Testis (tissue), 2 donors: ENCODE measurements at regions not wholly inside any gene's neighbourhood (a gene's known extent, or its start where the extent isn't known, plus 50 kb on each side); places are given as distances from the start of the nearest gene placed in this dataset.
"Not testable (repeated sequence)": the region's sequence is repeated elsewhere in the genome, so short reads cannot be mapped to it uniquely, and the experiment has no call there.

ENCODE experiments used
- POLR2A ChIP-seq: fragments of 450-650 bp; IDR thresholded peaks from one replicate; pipeline ENCODE4 v1.6.1; 2017; ENCODE audit warnings: antibody characterized with exemption, mild to moderate bottlenecking, moderate library complexity
- TF ChIP-seq, protein P1 (sequence below), 3 experiments: fragments of 450-650 bp in 2 of 3; fragments of 200-600 bp in 1 of 3; sonication (generic) in 1 of 3; IDR thresholded peaks; one replicate each; pipeline ENCODE4 v1.5.1; 2016 to 2019; ENCODE audit warnings: antibody characterized with exemption in 3 of 3, mild to moderate bottlenecking in 2 of 3, moderate library complexity in 1 of 3

DNA sequence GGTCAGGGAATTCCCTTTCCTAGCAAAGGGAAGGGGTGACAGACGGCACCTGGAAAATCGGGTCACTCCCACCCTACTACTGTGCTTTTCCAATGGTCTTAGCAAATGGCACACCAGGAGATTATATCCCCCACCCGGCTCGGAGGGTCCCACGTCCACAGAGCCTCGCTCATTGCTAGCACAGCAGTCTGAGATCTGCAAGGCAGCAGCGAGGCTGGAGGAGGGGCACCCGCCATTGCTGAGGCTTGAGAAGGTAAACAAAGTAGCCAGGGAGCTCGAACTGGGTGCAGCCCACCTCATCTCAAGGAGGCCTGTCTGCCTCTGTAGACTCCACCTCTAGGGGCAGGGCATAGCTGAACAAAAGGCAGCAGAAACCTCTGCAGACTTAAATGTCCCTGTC is 139.8 kb upstream of the NRG3 start:
- TF ChIP-seq, protein P1, sequence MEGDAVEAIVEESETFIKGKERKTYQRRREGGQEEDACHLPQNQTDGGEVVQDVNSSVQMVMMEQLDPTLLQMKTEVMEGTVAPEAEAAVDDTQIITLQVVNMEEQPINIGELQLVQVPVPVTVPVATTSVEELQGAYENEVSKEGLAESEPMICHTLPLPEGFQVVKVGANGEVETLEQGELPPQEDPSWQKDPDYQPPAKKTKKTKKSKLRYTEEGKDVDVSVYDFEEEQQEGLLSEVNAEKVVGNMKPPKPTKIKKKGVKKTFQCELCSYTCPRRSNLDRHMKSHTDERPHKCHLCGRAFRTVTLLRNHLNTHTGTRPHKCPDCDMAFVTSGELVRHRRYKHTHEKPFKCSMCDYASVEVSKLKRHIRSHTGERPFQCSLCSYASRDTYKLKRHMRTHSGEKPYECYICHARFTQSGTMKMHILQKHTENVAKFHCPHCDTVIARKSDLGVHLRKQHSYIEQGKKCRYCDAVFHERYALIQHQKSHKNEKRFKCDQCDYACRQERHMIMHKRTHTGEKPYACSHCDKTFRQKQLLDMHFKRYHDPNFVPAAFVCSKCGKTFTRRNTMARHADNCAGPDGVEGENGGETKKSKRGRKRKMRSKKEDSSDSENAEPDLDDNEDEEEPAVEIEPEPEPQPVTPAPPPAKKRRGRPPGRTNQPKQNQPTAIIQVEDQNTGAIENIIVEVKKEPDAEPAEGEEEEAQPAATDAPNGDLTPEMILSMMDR (IDR thresholded peaks at IDR 0.05) = not testable (repeated sequence)
- TF ChIP-seq POLR2A = not testable (repeated sequence)
